ENCODE measurements at regions not wholly inside any gene's neighbourhood (a gene's known extent, or its start where the extent isn't known, plus 50 kb on each side); places are given as distances from the start of the nearest gene placed in this dataset.
A peak's percentile ranks its signal among the peaks of the same experiment; 100 is the strongest.

DNA sequence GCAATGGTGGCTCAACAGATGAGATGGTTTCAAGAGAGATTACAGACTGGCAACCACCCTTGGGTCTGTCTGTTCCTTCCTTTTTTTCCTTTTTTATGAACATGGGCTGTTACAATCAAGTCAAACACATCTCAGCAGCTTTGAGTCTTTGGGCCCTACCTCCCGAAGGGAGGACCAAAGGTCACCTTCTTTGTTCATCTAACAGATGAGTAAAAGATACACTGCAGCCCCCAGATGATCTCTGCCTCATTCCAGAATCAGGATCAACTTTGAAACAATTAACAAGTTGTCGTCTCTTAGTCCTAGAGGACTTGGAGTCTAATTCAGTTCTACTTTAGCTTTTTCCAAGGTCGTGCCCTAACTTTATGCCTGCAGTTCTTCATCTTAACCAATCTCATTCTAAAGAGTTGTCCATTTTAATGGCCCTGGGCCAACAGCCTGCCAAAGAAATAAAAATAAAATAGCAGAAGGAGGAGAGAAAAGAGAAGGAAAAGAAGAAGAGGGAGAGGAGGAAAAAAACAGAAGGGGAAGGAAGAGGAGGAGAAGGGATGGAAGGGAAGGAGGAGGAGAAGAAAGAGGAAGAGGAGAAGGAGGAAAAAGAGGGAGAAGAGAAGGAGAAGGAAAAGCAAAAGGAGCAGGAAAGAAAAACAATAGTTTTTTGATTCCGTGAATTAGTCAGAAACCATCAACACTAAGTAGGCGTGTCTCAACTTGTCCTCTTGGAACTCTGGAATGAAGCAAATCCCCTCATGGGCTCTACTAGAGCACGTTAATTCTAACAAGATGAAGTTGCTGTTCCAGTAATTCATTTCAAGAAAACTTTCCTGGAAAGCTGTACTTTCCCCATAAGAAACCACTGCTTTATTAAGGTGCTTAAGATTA, 281.2 kb downstream of the FOXO1 start:
- Histone ChIP-seq H3K9me3 (ENCODE audit: control insufficient read depth, insufficient read depth, low read depth, low read length) (no peaks in the 10 kb centered on the region), H3K36me3 (ENCODE audit: control insufficient read depth, insufficient read depth, low read length) (no peaks in the 10 kb centered on the region), H3K79me2 (ENCODE audit: control insufficient read depth, insufficient read depth, low read length) (no peaks in the 10 kb centered on the region), H3K4me1 (ENCODE audit: control insufficient read depth, extremely low read depth, insufficient read depth, low read length) (peaks cover 3% of the 10 kb centered on the region), H3K4me3 (replicated peaks in 1 of 4; ENCODE audit: control extremely low read depth in 1 of 4, insufficient read depth in 1 of 4, low read depth in 3 of 4, low read length in 4 of 4) (no peak overlapping the region), H3K4me2 (ENCODE audit: extremely low read depth, insufficient read depth, low read length) (no peak overlapping the region), H3K27me3 (ENCODE audit: control insufficient read depth, insufficient read depth, low read length) (no peaks in the 10 kb centered on the region), H4K20me1 (ENCODE audit: control insufficient read depth, extremely low read depth, insufficient read depth, low read length) (no peaks in the 10 kb centered on the region), H3K27ac (ENCODE audit: insufficient read depth, low read length) (no peak overlapping the region), H3K9ac (ENCODE audit: insufficient read depth, low read length) (no peak overlapping the region), H2AFZ (ENCODE audit: low read length) (no peak overlapping the region)
- DNase-seq (ENCODE audit: low read depth in 2 of 2) = peak in 1 of 2 donors; percentile 21
- no peak for TF ChIP-seq EZH2 (IDR thresholded peaks at IDR 0.05; ENCODE audit: low read length, missing control alignments)
- TF ChIP-seq, protein P1, sequence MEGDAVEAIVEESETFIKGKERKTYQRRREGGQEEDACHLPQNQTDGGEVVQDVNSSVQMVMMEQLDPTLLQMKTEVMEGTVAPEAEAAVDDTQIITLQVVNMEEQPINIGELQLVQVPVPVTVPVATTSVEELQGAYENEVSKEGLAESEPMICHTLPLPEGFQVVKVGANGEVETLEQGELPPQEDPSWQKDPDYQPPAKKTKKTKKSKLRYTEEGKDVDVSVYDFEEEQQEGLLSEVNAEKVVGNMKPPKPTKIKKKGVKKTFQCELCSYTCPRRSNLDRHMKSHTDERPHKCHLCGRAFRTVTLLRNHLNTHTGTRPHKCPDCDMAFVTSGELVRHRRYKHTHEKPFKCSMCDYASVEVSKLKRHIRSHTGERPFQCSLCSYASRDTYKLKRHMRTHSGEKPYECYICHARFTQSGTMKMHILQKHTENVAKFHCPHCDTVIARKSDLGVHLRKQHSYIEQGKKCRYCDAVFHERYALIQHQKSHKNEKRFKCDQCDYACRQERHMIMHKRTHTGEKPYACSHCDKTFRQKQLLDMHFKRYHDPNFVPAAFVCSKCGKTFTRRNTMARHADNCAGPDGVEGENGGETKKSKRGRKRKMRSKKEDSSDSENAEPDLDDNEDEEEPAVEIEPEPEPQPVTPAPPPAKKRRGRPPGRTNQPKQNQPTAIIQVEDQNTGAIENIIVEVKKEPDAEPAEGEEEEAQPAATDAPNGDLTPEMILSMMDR (conservative IDR thresholded peaks at IDR 0.05 in 1 of 2, IDR thresholded peaks at IDR 0.05 in 1 of 2; ENCODE audit: low read depth in 1 of 2, low read length in 2 of 2) = no peak

DNA sequence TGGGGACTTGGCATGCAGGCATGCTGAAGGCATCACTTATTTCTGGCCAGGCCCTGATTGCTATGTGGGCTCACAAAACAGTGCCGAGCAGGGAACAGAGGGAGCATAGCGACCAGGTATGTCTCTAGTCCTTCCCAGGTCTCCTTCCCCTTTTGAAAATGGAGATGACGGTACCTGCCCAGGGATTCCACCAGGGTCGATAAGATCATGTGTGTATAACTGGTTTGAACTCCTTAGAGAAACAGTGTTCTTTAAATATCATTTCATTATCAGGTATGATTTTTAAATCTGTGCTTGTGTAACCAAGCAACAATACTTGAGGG, 280.6 kb downstream of the FOXO1 start:
- no peaks in the 10 kb centered on the region for H3K9me3 ChIP-seq (ENCODE audit: control insufficient read depth, insufficient read depth, low read depth, low read length)
- no peaks in the 10 kb centered on the region for H4K20me1 ChIP-seq (ENCODE audit: control insufficient read depth, extremely low read depth, insufficient read depth, low read length)
- H3K27me3 ChIP-seq (ENCODE audit: control insufficient read depth, insufficient read depth, low read length) = no peaks in the 10 kb centered on the region
- no peak for DNase-seq (ENCODE audit: low read depth in 2 of 2)
- no peak overlapping the region for H2AFZ ChIP-seq (ENCODE audit: low read length)
- no peak overlapping the region for H3K9ac ChIP-seq (ENCODE audit: insufficient read depth, low read length)
- no peaks in the 10 kb centered on the region for H3K36me3 ChIP-seq (ENCODE audit: control insufficient read depth, insufficient read depth, low read length)
- no peak overlapping the region for H3K4me2 ChIP-seq (ENCODE audit: extremely low read depth, insufficient read depth, low read length)
- no peak overlapping the region for H3K4me3 ChIP-seq (replicated peaks in 1 of 4; ENCODE audit: control extremely low read depth in 1 of 4, insufficient read depth in 1 of 4, low read depth in 3 of 4, low read length in 4 of 4)
- peaks cover 3% of the 10 kb centered on the region for H3K4me1 ChIP-seq (ENCODE audit: control insufficient read depth, extremely low read depth, insufficient read depth, low read length)
- TF ChIP-seq, protein P1 (conservative IDR thresholded peaks at IDR 0.05 in 1 of 2, IDR thresholded peaks at IDR 0.05 in 1 of 2; ENCODE audit: low read depth in 1 of 2, low read length in 2 of 2) = no peak
- no peak for TF ChIP-seq EZH2 (IDR thresholded peaks at IDR 0.05; ENCODE audit: low read length, missing control alignments)
- H3K27ac ChIP-seq (ENCODE audit: insufficient read depth, low read length) = no peak overlapping the region
- H3K79me2 ChIP-seq (ENCODE audit: control insufficient read depth, insufficient read depth, low read length) = no peaks in the 10 kb centered on the region

DNA sequence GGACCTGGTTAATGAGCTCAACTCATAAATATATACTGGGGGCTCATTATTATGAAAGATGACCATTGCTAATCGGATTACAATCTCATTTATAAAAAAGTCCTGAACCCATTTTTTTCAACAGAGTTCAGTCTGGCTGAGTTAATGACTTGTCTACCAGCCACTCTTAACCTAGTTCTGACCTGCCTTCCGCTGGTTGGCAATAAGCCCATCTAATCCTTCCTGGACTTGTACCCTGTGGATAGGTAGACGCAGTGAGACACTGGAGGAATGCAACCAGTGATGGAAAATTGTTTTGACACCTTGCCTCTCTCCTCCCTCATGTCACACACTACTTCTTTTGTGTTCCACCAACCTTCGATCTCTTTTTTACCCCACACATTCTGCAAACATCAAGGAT, 279.9 kb downstream of the FOXO1 start:
- no peak for DNase-seq (ENCODE audit: low read depth in 2 of 2)
- Histone ChIP-seq H3K9me3 (ENCODE audit: control insufficient read depth, insufficient read depth, low read depth, low read length) (no peaks in the 10 kb centered on the region), H4K20me1 (ENCODE audit: control insufficient read depth, extremely low read depth, insufficient read depth, low read length) (no peaks in the 10 kb centered on the region), H3K4me2 (ENCODE audit: extremely low read depth, insufficient read depth, low read length) (no peak overlapping the region), H3K9ac (ENCODE audit: insufficient read depth, low read length) (no peak overlapping the region), H2AFZ (ENCODE audit: low read length) (no peak overlapping the region), H3K27ac (ENCODE audit: insufficient read depth, low read length) (no peak overlapping the region), H3K79me2 (ENCODE audit: control insufficient read depth, insufficient read depth, low read length) (no peaks in the 10 kb centered on the region), H3K4me1 (ENCODE audit: control insufficient read depth, extremely low read depth, insufficient read depth, low read length) (peaks cover 3% of the 10 kb centered on the region), H3K27me3 (ENCODE audit: control insufficient read depth, insufficient read depth, low read length) (no peaks in the 10 kb centered on the region), H3K36me3 (ENCODE audit: control insufficient read depth, insufficient read depth, low read length) (no peaks in the 10 kb centered on the region), H3K4me3 (replicated peaks in 1 of 4; ENCODE audit: control extremely low read depth in 1 of 4, insufficient read depth in 1 of 4, low read depth in 3 of 4, low read length in 4 of 4) (no peak overlapping the region)
- TF ChIP-seq EZH2 (IDR thresholded peaks at IDR 0.05; ENCODE audit: low read length, missing control alignments) = no peak
- TF ChIP-seq, protein P1 (conservative IDR thresholded peaks at IDR 0.05 in 1 of 2, IDR thresholded peaks at IDR 0.05 in 1 of 2; ENCODE audit: low read depth in 1 of 2, low read length in 2 of 2) = no peak

Measured in fibroblast of lung (primary cell).